HEK293T (cell line): ENCODE measurements at regions not wholly inside any gene's neighbourhood (a gene's known extent, or its start where the extent isn't known, plus 50 kb on each side); places are given as distances from the start of the nearest gene placed in this dataset.
"Not testable (repeated sequence)": the region's sequence is repeated elsewhere in the genome, so short reads cannot be mapped to it uniquely, and the experiment has no call there.

Experiments
- FOXM1 ChIP-seq: fragments of 450-650 bp; IDR thresholded peaks from 2 replicates; pipeline ENCODE4 v1.6.1; 2017; ENCODE audit warnings: mild to moderate bottlenecking, borderline replicate concordance
- SUZ12 ChIP-seq: fragments of 450-650 bp; IDR thresholded peaks from 2 replicates; pipeline ENCODE4 v1.6.1; 2016; ENCODE audit warnings: mild to moderate bottlenecking

DNA sequence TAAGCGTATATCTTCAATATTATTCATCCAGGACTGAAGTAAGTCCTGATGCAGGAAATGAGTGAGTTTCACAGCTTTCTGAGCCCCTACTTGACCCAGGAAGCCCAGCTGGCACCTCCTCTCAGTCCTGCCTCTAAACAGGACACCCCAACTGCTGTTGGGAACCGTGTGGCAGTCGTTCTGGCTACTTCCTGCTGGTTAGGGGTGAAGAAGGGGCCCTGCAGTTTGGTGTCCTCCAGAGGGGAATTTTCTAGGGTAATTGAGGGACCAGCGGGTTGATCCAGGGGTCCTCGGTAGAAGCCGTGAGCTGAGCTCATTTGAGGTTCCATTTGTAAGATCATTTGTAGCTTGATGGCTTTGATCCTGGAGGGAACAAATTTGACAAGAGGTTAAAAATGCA is 253.2 kb upstream of the MBL2 start:
- not testable (repeated sequence) for TF ChIP-seq SUZ12, FOXM1
